Fibroblast of lung (primary cell): ENCODE measurements at regions not wholly inside any gene's neighbourhood (a gene's known extent, or its start where the extent isn't known, plus 50 kb on each side); places are given as distances from the start of the nearest gene placed in this dataset.

Experiments used
- DNase-seq, 2 donors: peaks; one replicate each; pipeline versions ENCODE4 v3.0.0 to v3.0.0-alpha.2; 2010; ENCODE audit warnings: low read depth in 2 of 2
- H2AFZ ChIP-seq: 2 replicates; pipeline ENCODE4 v1.5.1; 2012; ENCODE audit warnings: low read length, control low read depth, inconsistent platforms
- H3K27ac ChIP-seq: 2 replicates; pipeline ENCODE4 v1.5.1; 2011; ENCODE audit warnings: low read length, control low read depth; ENCODE audit not compliant: insufficient read depth
- H3K27me3 ChIP-seq: 2 replicates; pipeline ENCODE4 v1.5.1; 2011; ENCODE audit warnings: mild to moderate bottlenecking, low read length; ENCODE audit not compliant: control insufficient read depth, insufficient read depth
- H3K36me3 ChIP-seq: 2 replicates; pipeline ENCODE4 v1.5.1; 2011; ENCODE audit warnings: low read length; ENCODE audit not compliant: control insufficient read depth, insufficient read depth
- H3K4me1 ChIP-seq: 2 replicates; pipeline ENCODE4 v1.5.1; 2011; ENCODE audit warnings: low read length; ENCODE audit not compliant: control insufficient read depth, insufficient read depth; ENCODE audit errors: extremely low read depth
- H3K4me2 ChIP-seq: 2 replicates; pipeline ENCODE4 v1.5.1; 2011; ENCODE audit warnings: low read length, control low read depth; ENCODE audit not compliant: insufficient read depth; ENCODE audit errors: extremely low read depth
- H3K4me3 ChIP-seq, 4 experiments: fragments of 200-600 bp in 1 of 4; sonication (generic) in 1 of 4; replicated peaks in 1 of 4; 2 replicates each; pipeline ENCODE4 v1.5.1; 2011 to 2016; ENCODE audit warnings: low read length in 4 of 4, low read depth in 3 of 4, mild to moderate bottlenecking in 3 of 4, control low read depth in 2 of 4, inconsistent platforms in 1 of 4, mixed read lengths in 1 of 4; ENCODE audit not compliant: insufficient read depth in 1 of 4; ENCODE audit errors: control extremely low read depth in 1 of 4
- H3K79me2 ChIP-seq: 2 replicates; pipeline ENCODE4 v1.5.1; 2012; ENCODE audit warnings: mild to moderate bottlenecking, low read length, inconsistent platforms; ENCODE audit not compliant: control insufficient read depth, insufficient read depth
- H3K9ac ChIP-seq: 2 replicates; pipeline ENCODE4 v1.5.1; 2011; ENCODE audit warnings: mild to moderate bottlenecking, low read length, control low read depth; ENCODE audit not compliant: insufficient read depth
- H3K9me3 ChIP-seq: 2 replicates; pipeline ENCODE4 v1.5.1; 2012; ENCODE audit warnings: low read depth, low read length; ENCODE audit not compliant: control insufficient read depth, insufficient read depth
- H4K20me1 ChIP-seq: 2 replicates; pipeline ENCODE4 v1.5.1; 2011; ENCODE audit warnings: low read length; ENCODE audit not compliant: control insufficient read depth, insufficient read depth; ENCODE audit errors: extremely low read depth
- EZH2 ChIP-seq: IDR thresholded peaks from 2 replicates; pipeline ENCODE4 v1.5.1; 2012; ENCODE audit warnings: low read length, control low read depth, mild to moderate bottlenecking; ENCODE audit errors: missing control alignments
- TF ChIP-seq, protein P1 (sequence below), 2 donors: IDR thresholded peaks in 1 of 2; conservative IDR thresholded peaks in 1 of 2; 1 replicate in 1 of 2; 2 replicates in 1 of 2; pipeline ENCODE4 v1.5.1; 2011 to 2012; ENCODE audit warnings: low read length in 2 of 2, control low read depth in 1 of 2, inconsistent platforms in 1 of 2, low read depth in 1 of 2, mild to moderate bottlenecking in 1 of 2

DNA sequence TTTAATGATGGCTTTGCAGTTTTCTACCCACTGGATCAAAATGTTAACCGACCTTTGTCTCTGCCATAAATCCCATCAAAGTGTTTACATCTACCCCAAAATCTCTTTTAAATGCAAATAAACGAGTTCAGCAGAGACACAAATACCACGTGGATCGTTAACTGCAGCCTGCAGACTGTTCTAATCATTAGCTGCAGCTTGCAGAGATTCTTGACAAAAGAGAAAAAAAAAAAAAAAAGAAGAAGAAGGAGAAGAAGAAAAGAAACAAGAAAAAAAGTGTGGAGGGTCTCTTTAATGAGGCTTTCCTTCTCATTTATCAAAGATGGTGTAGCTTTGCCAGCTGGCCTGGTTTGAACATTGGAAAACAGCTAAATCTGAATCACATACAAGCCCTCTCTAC, 275.7 kb downstream of the NEDD1 start:
- no peak for DNase-seq
- H4K20me1 ChIP-seq = no peaks in the 10 kb centered on the region
- no peak overlapping the region for H3K4me2 ChIP-seq
- no peak overlapping the region for H3K9ac ChIP-seq
- no peak overlapping the region for H3K4me3 ChIP-seq
- H3K4me1 ChIP-seq = no peaks in the 10 kb centered on the region
- no peaks in the 10 kb centered on the region for H3K36me3 ChIP-seq
- no peaks in the 10 kb centered on the region for H3K27me3 ChIP-seq
- no peak overlapping the region for H2AFZ ChIP-seq
- no peaks in the 10 kb centered on the region for H3K79me2 ChIP-seq
- TF ChIP-seq, protein P1, sequence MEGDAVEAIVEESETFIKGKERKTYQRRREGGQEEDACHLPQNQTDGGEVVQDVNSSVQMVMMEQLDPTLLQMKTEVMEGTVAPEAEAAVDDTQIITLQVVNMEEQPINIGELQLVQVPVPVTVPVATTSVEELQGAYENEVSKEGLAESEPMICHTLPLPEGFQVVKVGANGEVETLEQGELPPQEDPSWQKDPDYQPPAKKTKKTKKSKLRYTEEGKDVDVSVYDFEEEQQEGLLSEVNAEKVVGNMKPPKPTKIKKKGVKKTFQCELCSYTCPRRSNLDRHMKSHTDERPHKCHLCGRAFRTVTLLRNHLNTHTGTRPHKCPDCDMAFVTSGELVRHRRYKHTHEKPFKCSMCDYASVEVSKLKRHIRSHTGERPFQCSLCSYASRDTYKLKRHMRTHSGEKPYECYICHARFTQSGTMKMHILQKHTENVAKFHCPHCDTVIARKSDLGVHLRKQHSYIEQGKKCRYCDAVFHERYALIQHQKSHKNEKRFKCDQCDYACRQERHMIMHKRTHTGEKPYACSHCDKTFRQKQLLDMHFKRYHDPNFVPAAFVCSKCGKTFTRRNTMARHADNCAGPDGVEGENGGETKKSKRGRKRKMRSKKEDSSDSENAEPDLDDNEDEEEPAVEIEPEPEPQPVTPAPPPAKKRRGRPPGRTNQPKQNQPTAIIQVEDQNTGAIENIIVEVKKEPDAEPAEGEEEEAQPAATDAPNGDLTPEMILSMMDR (conservative IDR thresholded peaks at IDR 0.05 in 1 of 2, IDR thresholded peaks at IDR 0.05 in 1 of 2; ENCODE audit: low read depth in 1 of 2, low read length in 2 of 2) = no peak
- no peak for TF ChIP-seq EZH2
- no peak overlapping the region for H3K27ac ChIP-seq
- H3K9me3 ChIP-seq = no peaks in the 10 kb centered on the region

DNA sequence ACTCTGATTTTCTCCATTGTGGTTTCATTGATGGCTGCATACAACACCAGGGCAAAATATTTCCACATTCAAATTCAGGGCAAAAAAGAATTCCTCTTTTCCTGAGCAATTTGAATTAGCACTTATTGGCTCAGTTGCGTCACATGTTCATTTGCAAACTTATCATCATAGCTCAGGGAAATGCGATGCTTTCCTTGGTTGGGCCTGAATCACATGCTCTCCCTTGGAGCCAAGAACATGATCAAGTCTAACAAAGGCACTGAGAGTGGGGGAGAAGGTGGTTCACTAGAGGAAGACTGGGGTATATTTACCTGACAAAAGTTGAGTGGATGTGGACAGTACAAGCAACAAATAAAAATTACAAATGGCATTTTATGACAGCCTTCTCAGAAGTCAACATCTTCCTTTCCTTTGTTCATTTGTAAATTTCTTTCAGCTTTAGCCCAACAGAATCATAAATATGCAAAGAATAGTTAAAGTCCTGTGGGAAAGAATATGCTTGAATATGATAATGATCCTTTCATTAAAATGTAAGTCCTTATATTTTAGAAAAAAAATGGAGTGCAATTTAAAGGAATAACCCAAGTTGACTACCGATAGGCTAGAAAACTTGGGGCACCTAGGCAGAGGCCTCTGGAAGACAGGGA, 277.2 kb downstream of the NEDD1 start:
- H4K20me1 ChIP-seq = no peaks in the 10 kb centered on the region
- no peak for TF ChIP-seq EZH2
- TF ChIP-seq, protein P1 (conservative IDR thresholded peaks at IDR 0.05 in 1 of 2, IDR thresholded peaks at IDR 0.05 in 1 of 2; ENCODE audit: low read depth in 1 of 2, low read length in 2 of 2) = no peak
- no peaks in the 10 kb centered on the region for H3K4me1 ChIP-seq
- no peaks in the 10 kb centered on the region for H3K27me3 ChIP-seq
- H3K79me2 ChIP-seq = no peaks in the 10 kb centered on the region
- no peak overlapping the region for H3K4me2 ChIP-seq
- no peak overlapping the region for H3K4me3 ChIP-seq
- H3K9ac ChIP-seq = no peak overlapping the region
- H2AFZ ChIP-seq = no peak overlapping the region
- no peak for DNase-seq
- H3K36me3 ChIP-seq = no peaks in the 10 kb centered on the region
- H3K9me3 ChIP-seq = no peaks in the 10 kb centered on the region
- no peak overlapping the region for H3K27ac ChIP-seq

DNA sequence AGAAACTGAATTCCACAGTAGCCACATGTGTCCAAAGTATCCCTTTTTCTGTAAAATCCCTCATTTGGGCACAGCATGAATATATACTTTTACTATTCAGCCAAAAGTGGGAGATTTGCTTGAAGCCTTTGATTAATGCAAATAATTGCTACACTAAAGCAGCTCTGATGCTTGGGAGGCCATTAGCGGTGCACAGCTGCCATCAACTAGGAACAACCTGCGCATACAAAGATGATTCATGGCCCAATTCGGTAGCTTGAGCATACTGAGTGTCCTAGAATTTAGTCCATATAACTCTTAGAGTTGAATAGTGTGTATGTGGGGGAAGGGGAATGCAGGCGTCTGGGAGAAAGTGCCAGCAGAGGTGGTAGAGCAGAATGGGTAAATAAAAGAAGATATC, 277.0 kb upstream of the RMST start:
- Histone ChIP-seq H3K9me3 (no peaks in the 10 kb centered on the region), H3K4me2 (no peak overlapping the region), H3K9ac (no peak overlapping the region), H3K79me2 (no peaks in the 10 kb centered on the region), H2AFZ (no peak overlapping the region), H3K4me1 (no peaks in the 10 kb centered on the region), H3K36me3 (no peaks in the 10 kb centered on the region), H3K27me3 (no peaks in the 10 kb centered on the region), H3K27ac (no peak overlapping the region), H3K4me3 (no peak overlapping the region), H4K20me1 (no peaks in the 10 kb centered on the region)
- TF ChIP-seq, protein P1 (conservative IDR thresholded peaks at IDR 0.05 in 1 of 2, IDR thresholded peaks at IDR 0.05 in 1 of 2; ENCODE audit: low read depth in 1 of 2, low read length in 2 of 2) = no peak
- no peak for TF ChIP-seq EZH2
- DNase-seq = no peak
